Posterior vena cava (tissue), 2 donors: ENCODE measurements at regions not wholly inside any gene's neighbourhood (a gene's known extent, or its start where the extent isn't known, plus 50 kb on each side); places are given as distances from the start of the nearest gene placed in this dataset.

Experiments
- DNase-seq: peaks from one replicate; pipeline ENCODE4 v3.0.0-alpha.2; 2020; ENCODE audit warnings: low spot score
- intact Hi-C, 2 donors: fragments of 100-400 bp; cut with DNase I; formaldehyde crosslinking; loops; one replicate each; pipeline versions ENCODE4 v1.14.1 to v1.14.2; 2022 to 2023
- donor health status: DM: yes; HTN: yes; CAD: no.
- donor health status: DM: yes; HTN: yes; CAD: no.

DNA sequence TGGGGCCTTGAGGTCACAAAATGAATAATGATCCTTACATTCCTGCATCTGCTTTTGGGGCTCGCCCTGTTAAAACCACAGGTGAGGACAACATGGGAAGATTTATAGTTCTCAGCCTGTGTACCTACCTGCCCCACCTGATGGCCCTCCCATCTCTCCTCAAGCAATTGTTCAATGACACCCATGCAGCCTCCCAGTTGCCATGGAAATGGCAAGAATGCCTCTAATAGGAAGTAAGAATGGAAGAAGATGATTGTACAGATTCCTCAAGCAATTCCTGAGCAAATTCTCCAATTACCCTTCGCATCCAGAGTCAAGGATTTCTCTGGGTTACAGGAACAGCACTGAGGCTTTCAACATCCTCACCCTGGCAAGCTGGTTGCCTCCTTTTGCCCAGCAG lies 78.6 kb upstream of the CCL2 start:
- DNase-seq, result no peak
- intact Hi-C loops, result no loop called here

DNA sequence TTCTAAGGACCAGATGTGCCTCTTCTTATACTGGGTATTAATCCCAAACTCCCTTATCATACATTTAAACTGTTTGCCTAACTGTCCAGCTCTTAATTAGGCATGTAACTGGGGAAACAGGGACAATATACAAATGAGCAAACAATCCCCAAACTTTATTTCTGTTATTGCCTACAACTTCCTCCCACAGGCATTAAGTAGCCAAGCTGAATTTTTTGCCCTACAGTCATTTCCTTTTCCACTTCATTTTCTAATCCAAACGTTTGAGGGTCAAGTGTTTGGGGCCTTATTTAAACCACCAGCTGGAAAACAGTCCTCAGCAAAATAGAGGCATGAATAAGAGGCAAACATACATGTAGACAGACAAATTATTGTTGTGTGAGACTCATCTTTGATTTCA lies 77.4 kb upstream of the CCL2 start:
- intact Hi-C loops, result no loop called here
- no peak for DNase-seq

GRCh38 chr17:34178092-34178491 lies 77.0 kb upstream of the CCL2 start:
- intact Hi-C loops, result no loop called here
- no peak for DNase-seq

GRCh38 chr17:34182036-34182803 lies 72.9 kb upstream of the CCL2 start:
- intact Hi-C loops, result no loop called here
- DNase-seq, result no peak

GRCh38 chr17:34195987-34196386 lies 59.1 kb upstream of the CCL2 start:
- intact Hi-C loops, result no loop called here
- DNase-seq, result no peak

DNA sequence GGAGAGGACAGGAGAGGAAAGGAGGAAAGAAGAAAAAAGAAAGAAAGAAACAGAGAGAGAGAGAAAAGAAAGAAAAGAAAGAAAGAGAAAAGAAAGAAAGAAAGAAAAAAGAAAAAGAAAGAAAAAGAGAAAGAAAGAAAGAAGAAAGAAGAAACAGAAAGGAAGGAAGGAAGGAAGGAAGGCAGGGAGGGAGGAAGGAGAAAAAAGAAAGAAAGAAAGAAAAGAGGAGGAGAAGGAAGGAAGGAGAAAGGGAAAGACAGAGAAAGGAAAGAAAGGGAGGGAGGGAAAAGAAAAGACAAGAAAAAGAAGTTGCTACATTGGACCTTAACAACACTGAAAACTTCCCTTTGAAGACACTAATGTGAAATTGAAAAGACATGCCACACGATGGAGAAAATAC lies 56.6 kb upstream of the CCL2 start:
- DNase-seq, result no peak
- intact Hi-C loops, result no loop called here

DNA sequence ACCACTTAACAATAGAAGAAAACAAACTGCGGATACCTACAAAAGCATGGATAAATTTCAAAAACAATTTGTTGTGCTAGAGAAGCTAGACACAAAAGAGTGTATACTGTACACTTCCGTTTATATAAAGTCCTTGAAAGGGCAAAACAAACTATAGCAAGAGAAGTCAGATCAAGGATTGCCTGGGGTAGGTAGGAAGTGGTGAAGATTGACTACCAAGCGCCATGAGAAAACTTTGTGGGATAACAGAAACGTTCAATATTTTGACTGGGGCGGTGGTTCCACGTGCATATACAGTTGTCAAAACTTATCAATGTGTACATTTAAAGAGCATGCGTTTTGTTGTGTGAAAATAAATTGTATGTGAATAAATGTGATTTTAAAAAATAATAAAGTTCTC lies 55.6 kb upstream of the CCL2 start:
- DNase-seq, result no peak
- intact Hi-C loops, result no loop called here

GRCh38 chr17:34199932-34200534 lies 55.1 kb upstream of the CCL2 start:
- intact Hi-C loops, result loop anchor here (2.0 to 5.0 kb wide), 3 partner anchors 53 to 162 kb away; partner anchors contain the start of gene CCL1 (in 1 of the 2)
- no peak for DNase-seq

GRCh38 chr17:34201225-34201624 lies 53.9 kb upstream of the CCL2 start:
- no peak for DNase-seq
- intact Hi-C loops, result loop anchor here (1.0 to 5.0 kb wide), 4 partner anchors 52 to 161 kb away; partner anchors contain the start of gene CCL1 (in 1 of the 2)

GRCh38 chr17:34201767-34202166 lies 53.3 kb upstream of the CCL2 start:
- intact Hi-C loops, result loop anchor here (1.0 to 5.0 kb wide), 4 partner anchors 51 to 161 kb away; partner anchors contain the start of gene CCL1 (in 1 of the 2)
- DNase-seq, result no peak

DNA sequence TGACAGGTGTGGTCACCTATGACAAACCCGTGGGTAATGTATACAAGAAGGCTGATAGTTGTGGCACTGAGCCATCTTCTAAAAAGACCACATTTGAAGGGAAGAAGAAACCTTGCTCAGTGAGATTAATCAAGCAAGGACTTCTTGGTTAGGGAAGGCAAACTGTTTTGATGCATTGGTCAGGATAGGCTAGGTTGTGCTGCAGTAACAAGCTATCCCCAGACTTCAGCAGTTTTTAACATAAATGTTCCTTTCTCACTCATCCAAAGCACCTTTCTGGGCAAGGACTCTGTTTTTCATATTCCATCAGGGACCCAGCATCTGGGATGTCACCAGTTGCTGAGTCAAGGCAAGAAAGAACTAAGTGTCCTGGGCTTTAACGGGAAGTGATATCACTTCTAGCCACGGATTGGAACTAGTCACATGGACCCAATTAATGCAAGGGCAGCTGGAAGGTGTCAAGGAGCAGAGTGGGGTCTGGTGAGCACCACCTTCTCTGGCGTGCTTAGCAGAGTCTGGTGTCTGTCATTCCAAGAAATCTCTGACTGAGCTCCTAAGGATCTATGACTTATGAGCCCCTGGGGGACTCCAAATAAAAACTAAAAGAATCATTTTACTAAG lies 52.0 kb upstream of the CCL2 start:
- DNase-seq, result no peak
- intact Hi-C loops, result loop anchor here (5.0 kb wide), 2 partner anchors 104 to 159 kb away; partner anchors contain the start of gene CCL1 (in 1 of the 2)

- intact Hi-C loops, result loop anchor here (5.0 kb wide), 2 partner anchors 103 to 158 kb away; partner anchors contain the start of gene CCL1 (in 1 of the 2)
- no peak for DNase-seq
These were observed 50.7 kb upstream of the CCL2 start for GRCh38 chr17:34204402-34204801.
